Activated CD8-positive, alpha-beta T cell treated with anti-CD3 and anti-CD28 coated beads for 36 hours (primary cell): ENCODE measurements at regions not wholly inside any gene's neighbourhood (a gene's known extent, or its start where the extent isn't known, plus 50 kb on each side); places are given as distances from the start of the nearest gene placed in this dataset.

Experiments
- ATAC-seq: fragments of 200-7000 bp; cut with Tn5 transposase; one replicate; pipeline ENCODE4 v1.10.0; 2021; ENCODE audit warnings: mild to moderate bottlenecking, moderate library complexity
- CTCF ChIA-PET: fragments of 350-600 bp; sonication (Branson Sonifier 250); formaldehyde crosslinking; loops from one replicate; lab custom pipeline; 2021; ENCODE audit warnings: antibody characterized with exemption; lab: Charles Lee
- POLR2A ChIA-PET: fragments of 350-600 bp; sonication (Branson Sonifier 250); formaldehyde crosslinking; loops from one replicate; lab custom pipeline; 2021; ENCODE audit warnings: antibody characterized with exemption; lab: Charles Lee
- DNase-seq: peaks from one replicate; pipeline ENCODE4 v3.0.0-alpha.2; 2020
- H3K27ac Mint-ChIP-seq: one replicate; pipeline ENCODE4 v1.8.0; 2021; ENCODE audit warnings: mild to moderate bottlenecking, mixed read lengths
- H3K27me3 Mint-ChIP-seq: one replicate; pipeline ENCODE4 v1.8.0; 2021; ENCODE audit warnings: mixed read lengths
- H3K36me3 Mint-ChIP-seq: one replicate; pipeline ENCODE4 v1.8.0; 2021; ENCODE audit warnings: low read depth, mixed read lengths
- H3K4me1 Mint-ChIP-seq: one replicate; pipeline ENCODE4 v1.8.0; 2021; ENCODE audit warnings: low read depth, mixed read lengths
- H3K4me3 Mint-ChIP-seq: one replicate; pipeline ENCODE4 v1.8.0; 2021; ENCODE audit warnings: mild to moderate bottlenecking, moderate library complexity, mixed read lengths
- H3K9me3 Mint-ChIP-seq: one replicate; pipeline ENCODE4 v1.8.0; 2021; ENCODE audit warnings: mixed read lengths
- intact Hi-C: fragments of 100-400 bp; cut with micrococcal nuclease; formaldehyde crosslinking; loops from one replicate; pipeline ENCODE4 v1.10.0; 2022
- TF ChIP-seq, protein P1 (sequence below): fragments of 200-600 bp; IDR thresholded peaks from one replicate; pipeline ENCODE4 v1.8.0; 2022; ENCODE audit warnings: antibody characterized with exemption, mild to moderate bottlenecking

DNA sequence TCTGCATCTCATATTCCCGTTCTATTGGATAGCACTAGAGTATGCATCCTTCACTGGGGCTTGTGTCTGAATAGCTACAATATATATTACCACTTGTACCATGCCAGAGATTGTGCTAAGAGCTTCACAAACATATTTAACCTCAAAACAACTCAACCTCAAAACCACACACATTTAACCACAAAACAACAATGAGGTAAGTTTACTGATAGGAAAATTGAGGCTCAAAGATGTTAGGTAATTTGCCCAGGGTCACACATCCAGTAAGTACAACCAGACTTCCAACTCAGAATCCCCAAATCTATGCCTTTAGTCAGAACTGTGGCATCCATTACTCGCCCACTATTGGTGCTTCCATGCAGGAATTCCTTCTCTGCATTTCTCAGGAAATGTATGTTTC is 220.0 kb downstream of the FAM43A start:
- CTCF ChIA-PET = no interaction called here
- POLR2A ChIA-PET = no interaction called here
- Mint-ChIP-seq H3K4me3 (no peak overlapping the region), H3K27me3 (peaks cover 13% of the 10 kb centered on the region), H3K27ac (no peak overlapping the region), H3K9me3 (peaks cover 6% of the 10 kb centered on the region), H3K36me3 (peaks cover 3% of the 10 kb centered on the region), H3K4me1 (peaks cover 9% of the 10 kb centered on the region)
- no peak for ATAC-seq
- intact Hi-C loops = no loop called here
- TF ChIP-seq, protein P1, sequence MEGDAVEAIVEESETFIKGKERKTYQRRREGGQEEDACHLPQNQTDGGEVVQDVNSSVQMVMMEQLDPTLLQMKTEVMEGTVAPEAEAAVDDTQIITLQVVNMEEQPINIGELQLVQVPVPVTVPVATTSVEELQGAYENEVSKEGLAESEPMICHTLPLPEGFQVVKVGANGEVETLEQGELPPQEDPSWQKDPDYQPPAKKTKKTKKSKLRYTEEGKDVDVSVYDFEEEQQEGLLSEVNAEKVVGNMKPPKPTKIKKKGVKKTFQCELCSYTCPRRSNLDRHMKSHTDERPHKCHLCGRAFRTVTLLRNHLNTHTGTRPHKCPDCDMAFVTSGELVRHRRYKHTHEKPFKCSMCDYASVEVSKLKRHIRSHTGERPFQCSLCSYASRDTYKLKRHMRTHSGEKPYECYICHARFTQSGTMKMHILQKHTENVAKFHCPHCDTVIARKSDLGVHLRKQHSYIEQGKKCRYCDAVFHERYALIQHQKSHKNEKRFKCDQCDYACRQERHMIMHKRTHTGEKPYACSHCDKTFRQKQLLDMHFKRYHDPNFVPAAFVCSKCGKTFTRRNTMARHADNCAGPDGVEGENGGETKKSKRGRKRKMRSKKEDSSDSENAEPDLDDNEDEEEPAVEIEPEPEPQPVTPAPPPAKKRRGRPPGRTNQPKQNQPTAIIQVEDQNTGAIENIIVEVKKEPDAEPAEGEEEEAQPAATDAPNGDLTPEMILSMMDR = no peak
- no peak for DNase-seq

DNA sequence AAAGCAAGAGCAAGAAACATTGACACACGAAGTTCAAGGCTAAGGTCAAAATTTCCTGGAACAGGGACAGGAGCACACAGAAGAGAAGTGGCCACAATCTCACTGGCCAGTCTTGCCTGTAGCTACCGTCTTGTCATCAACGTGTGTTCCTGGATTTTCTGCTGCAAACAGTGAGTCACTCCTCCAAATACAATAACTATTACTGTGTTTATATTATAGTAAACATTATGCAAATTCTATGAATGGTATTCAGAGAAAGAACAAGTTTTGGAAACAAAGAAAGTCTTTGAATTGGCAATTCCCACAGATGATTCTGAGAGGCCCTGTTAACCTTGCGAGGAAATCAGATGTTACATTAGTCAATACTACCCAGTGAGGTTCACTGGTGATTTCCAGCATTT is 220.5 kb downstream of the FAM43A start:
- Mint-ChIP-seq H3K4me3 (no peak overlapping the region), H3K9me3 (peaks cover 4% of the 10 kb centered on the region), H3K27me3 (peaks cover 13% of the 10 kb centered on the region), H3K27ac (no peak overlapping the region), H3K36me3 (peaks cover 3% of the 10 kb centered on the region), H3K4me1 (peaks cover 9% of the 10 kb centered on the region)
- intact Hi-C loops = no loop called here
- ATAC-seq (no peak), DNase-seq (no peak)
- CTCF ChIA-PET = no interaction called here
- TF ChIP-seq, protein P1 = no peak
- POLR2A ChIA-PET = no interaction called here

DNA sequence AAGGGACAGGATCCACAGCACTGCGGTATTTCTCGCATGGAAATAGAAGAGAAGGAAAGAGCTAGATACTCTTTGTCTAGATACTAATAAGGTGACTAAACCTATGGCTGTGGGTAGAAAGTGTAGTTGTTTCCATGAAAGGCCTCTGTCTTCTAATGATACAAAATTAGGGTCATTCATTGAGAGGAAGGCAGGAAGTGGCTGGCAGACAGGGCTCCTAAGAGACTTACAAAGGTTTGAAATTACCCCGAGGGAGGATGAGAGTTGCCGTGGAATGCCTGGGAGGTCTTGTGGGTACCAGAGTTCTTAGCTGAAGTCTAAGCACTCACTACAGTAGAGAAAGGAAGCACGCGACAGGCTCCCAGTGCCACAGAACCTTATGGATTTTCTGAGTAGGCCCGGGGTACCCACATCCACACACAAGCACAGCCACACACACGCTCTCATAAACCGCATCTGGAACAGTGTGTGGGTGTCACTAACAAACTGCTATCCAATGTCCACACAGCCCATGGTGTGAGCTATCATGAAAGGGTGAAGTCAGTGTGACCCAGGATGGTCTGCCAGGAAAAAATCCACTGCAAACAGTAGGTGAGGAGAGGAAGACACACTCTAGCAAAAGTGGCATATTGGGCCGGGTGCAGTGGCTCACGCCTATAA is 221.4 kb downstream of the FAM43A start:
- DNase-seq (peak; percentile 28), ATAC-seq (peak; percentile 60)
- ChIA-PET CTCF (no interaction called here), POLR2A (interaction anchor here (0.7 kb wide), 1 partner anchor 439 kb away, joined by 3 read pairs; no protein-coding TSS in a partner anchor)
- peaks cover 14% of the 10 kb centered on the region for H3K27me3 Mint-ChIP-seq
- TF ChIP-seq, protein P1 = no peak
- peaks cover 3% of the 10 kb centered on the region for H3K36me3 Mint-ChIP-seq
- no peak overlapping the region for H3K27ac Mint-ChIP-seq
- H3K9me3 Mint-ChIP-seq = peaks cover 4% of the 10 kb centered on the region
- peaks cover 9% of the 10 kb centered on the region for H3K4me1 Mint-ChIP-seq
- H3K4me3 Mint-ChIP-seq = no peak overlapping the region
- intact Hi-C loops = no loop called here

DNA sequence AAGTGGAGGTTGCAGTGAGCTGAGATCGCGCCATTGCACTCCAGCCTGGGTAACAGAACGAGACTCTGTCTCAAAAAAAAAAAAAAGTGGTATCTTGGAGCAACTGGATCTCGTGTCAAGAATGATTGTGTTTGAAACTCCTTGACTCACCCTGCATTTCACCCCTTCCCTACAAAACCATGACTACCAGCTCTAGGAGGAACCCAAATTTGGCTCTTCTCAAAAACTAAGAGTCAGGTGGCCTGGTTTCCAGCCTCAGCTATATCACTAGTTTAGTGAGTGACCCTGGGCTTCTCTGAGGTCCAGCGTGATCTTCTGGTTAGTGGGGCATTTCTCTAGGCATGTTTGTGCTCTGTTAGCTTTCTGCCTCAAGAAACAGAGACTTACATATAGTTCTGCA is 222.1 kb downstream of the FAM43A start:
- TF ChIP-seq, protein P1 = no peak
- DNase-seq (no peak), ATAC-seq (no peak)
- ChIA-PET CTCF (no interaction called here), POLR2A (no interaction called here)
- Mint-ChIP-seq H3K9me3 (peaks cover 4% of the 10 kb centered on the region), H3K4me3 (no peak overlapping the region), H3K36me3 (peaks cover 3% of the 10 kb centered on the region), H3K27me3 (peaks cover 11% of the 10 kb centered on the region), H3K27ac (no peak overlapping the region), H3K4me1 (peaks cover 9% of the 10 kb centered on the region)
- intact Hi-C loops = no loop called here

DNA sequence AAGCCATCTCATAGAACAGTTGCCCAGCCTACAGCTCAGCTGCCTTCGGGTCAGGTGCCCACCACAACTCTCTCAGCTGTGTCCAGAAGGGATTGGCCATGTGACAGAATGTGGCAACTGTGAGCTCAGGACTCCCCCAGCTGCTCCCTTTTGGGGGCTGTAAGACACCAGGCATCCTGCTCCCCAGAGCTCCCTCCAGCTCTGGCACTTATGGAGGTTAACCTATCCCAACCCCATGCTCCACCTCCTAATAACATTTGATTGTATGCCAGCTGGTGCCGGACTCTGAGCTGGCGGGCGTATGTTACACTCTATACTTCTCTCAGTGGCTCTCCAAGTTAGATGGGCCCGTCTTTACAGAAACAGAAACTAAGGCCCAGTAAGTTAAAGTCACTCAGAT is 222.8 kb downstream of the FAM43A start:
- Mint-ChIP-seq H3K36me3 (peaks cover 3% of the 10 kb centered on the region), H3K9me3 (peaks cover 1% of the 10 kb centered on the region), H3K27me3 (peaks cover 14% of the 10 kb centered on the region), H3K4me3 (no peak overlapping the region), H3K27ac (no peak overlapping the region), H3K4me1 (peaks cover 9% of the 10 kb centered on the region)
- ATAC-seq (no peak), DNase-seq (no peak)
- POLR2A ChIA-PET = no interaction called here
- intact Hi-C loops = no loop called here
- TF ChIP-seq, protein P1 = no peak
- CTCF ChIA-PET = no interaction called here
